Gastroesophageal sphincter (tissue), 4 donors: ENCODE measurements at regions not wholly inside any gene's neighbourhood (a gene's known extent, or its start where the extent isn't known, plus 50 kb on each side); places are given as distances from the start of the nearest gene placed in this dataset.
"Not testable (repeated sequence)": the region's sequence is repeated elsewhere in the genome, so short reads cannot be mapped to it uniquely, and the experiment has no call there.

ENCODE experiments used
- ATAC-seq: fragments of 150-250 bp; one replicate; pipeline ENCODE4 v1.9.1; 2016; ENCODE audit warnings: mild to moderate bottlenecking, moderate library complexity
- H3K27ac ChIP-seq, 4 donors: fragments of 200-600 bp; sonication (generic) in 3 of 4; 1 replicate in 3 of 4; 2 replicates in 1 of 4; pipeline ENCODE4 v1.5.1; 2016 to 2019
- H3K27me3 ChIP-seq: fragments of 200-600 bp; sonication (generic); one replicate; pipeline ENCODE4 v1.5.1; 2019
- H3K36me3 ChIP-seq, 2 donors: fragments of 200-600 bp; sonication (generic); one replicate each; pipeline ENCODE4 v1.5.1; 2019; ENCODE audit warnings: control low read depth in 1 of 2
- H3K4me1 ChIP-seq, 3 donors: fragments of 200-600 bp; sonication (generic); 1 replicate in 2 of 3; 2 replicates in 1 of 3; pipeline ENCODE4 v1.5.1; 2016 to 2019; ENCODE audit warnings: control low read depth in 2 of 3
- H3K4me3 ChIP-seq, 2 donors: fragments of 200-600 bp; sonication (generic); one replicate each; pipeline ENCODE4 v1.5.1; 2019; ENCODE audit warnings: mild to moderate bottlenecking in 1 of 2, moderate library complexity in 1 of 2
- H3K9me3 ChIP-seq, 3 donors: fragments of 200-600 bp; sonication (generic); one replicate each; pipeline ENCODE4 v1.5.1; 2017 to 2019; ENCODE audit warnings: control low read depth in 2 of 3
- EP300 ChIP-seq: sonication (generic); formaldehyde crosslinking; IDR thresholded peaks from one replicate; pipeline ENCODE4 v1.6.1; 2017; ENCODE audit warnings: antibody characterized with exemption, mild to moderate bottlenecking
- POLR2A ChIP-seq, 2 donors: fragments of 450-650 bp; IDR thresholded peaks; one replicate each; pipeline ENCODE4 v1.6.1; 2017; ENCODE audit warnings: antibody characterized with exemption in 2 of 2, mild to moderate bottlenecking in 2 of 2, moderate library complexity in 1 of 2
- POLR2AphosphoS5 ChIP-seq: sonication (generic); formaldehyde crosslinking; IDR thresholded peaks from one replicate; pipeline ENCODE4 v1.6.1; 2017; ENCODE audit warnings: antibody characterized with exemption
- WGBS, 2 donors: methylation state at CpG; one replicate each; pipeline ENCODE4 v1.1.5; 2018; ENCODE audit warnings: low coverage in 1 of 2; 5-methylcytosine and 5-hydroxymethylcytosine counted together
- TF ChIP-seq, protein P1 (sequence below), 4 experiments: fragments of 200-600 bp in 2 of 4; fragments of 450-650 bp in 2 of 4; sonication (generic) in 1 of 4; IDR thresholded peaks; one replicate each; pipeline ENCODE4 v1.5.1; 2017 to 2019; ENCODE audit warnings: antibody characterized with exemption in 4 of 4, mild to moderate bottlenecking in 2 of 4, moderate library complexity in 2 of 4

DNA sequence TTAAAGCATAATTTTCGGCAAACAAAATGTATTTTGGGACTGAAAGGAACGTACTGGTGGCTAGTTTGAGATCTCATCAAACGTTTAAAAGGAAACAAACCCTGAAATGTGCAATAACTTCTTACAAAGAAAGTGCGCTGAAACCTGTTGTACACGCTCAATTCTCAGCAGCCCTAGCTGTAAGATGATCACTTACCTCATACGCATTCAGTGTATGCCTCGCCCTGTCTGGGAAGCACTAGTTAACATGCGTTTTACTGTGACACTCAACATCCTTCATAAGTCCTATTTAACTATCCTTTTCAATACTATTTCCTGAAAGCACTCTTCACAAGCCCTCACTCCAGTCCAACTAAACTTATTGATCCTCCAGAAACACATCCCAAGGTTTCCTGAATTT lies 485.0 kb upstream of the EDIL3 start:
- TF ChIP-seq POLR2A (IDR thresholded peaks at IDR 0.05) = no peak
- 73 to 80% methylated on average over 8 of the region's 8 CpGs for WGBS, 2 donors
- H3K4me3 ChIP-seq = no peak overlapping the region
- no peak for ATAC-seq
- no peaks in the 10 kb centered on the region for H3K27me3 ChIP-seq
- H3K4me1 ChIP-seq = no peaks in the 10 kb centered on the region
- H3K9me3 ChIP-seq = no peaks in the 10 kb centered on the region
- no peaks in the 10 kb centered on the region for H3K36me3 ChIP-seq
- H3K27ac ChIP-seq = no peak overlapping the region

DNA sequence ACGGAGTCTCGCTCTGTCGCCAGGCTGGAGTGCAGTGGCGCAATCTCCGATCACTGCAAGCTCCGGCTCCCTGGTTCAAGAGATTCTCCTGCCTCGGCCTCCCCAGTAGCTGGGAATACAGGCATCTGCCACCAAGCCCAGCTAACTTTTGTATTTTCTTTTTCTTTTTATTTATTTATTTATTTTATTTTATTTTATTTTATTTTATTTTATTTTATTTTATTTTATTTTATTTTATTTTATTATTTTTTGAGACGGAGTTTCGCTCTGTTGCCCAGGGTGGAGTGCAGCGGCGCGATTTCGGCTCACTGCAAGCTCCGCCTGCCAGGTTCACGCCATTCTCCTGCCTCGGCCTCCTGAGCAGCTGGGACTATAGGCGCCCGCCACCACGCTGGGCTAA lies 479.3 kb upstream of the EDIL3 start:
- not testable (repeated sequence) for H3K27me3 ChIP-seq, H3K4me1 ChIP-seq, H3K27ac ChIP-seq, H3K4me3 ChIP-seq, H3K36me3 ChIP-seq, ATAC-seq, H3K9me3 ChIP-seq
- 99 to 100% methylated on average over 2 to 14 of the region's 19 CpGs for WGBS, 2 donors

DNA sequence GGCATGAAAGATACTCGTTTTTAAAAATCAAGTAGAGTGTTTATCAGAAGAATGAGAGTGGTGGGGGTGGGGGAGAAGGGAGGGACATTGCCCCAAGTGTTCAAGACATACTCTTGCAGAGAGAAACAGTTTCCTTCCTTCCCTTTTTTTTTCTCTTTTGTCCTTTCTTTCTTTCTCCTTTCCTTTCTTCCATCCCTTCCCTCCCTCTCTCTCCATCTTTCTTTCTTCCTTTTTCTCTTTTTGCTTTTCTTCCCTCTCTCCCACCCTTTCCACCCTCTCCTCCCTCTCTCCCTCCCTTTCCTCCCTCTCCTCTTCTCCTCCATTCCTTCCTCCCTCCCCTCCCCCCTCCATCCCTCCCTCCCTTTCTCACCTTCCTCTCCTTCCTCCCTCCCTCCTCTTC lies 478.3 kb upstream of the EDIL3 start:
- no peak overlapping the region for H3K27ac ChIP-seq
- TF ChIP-seq POLR2AphosphoS5 = no peak
- TF ChIP-seq, protein P1, sequence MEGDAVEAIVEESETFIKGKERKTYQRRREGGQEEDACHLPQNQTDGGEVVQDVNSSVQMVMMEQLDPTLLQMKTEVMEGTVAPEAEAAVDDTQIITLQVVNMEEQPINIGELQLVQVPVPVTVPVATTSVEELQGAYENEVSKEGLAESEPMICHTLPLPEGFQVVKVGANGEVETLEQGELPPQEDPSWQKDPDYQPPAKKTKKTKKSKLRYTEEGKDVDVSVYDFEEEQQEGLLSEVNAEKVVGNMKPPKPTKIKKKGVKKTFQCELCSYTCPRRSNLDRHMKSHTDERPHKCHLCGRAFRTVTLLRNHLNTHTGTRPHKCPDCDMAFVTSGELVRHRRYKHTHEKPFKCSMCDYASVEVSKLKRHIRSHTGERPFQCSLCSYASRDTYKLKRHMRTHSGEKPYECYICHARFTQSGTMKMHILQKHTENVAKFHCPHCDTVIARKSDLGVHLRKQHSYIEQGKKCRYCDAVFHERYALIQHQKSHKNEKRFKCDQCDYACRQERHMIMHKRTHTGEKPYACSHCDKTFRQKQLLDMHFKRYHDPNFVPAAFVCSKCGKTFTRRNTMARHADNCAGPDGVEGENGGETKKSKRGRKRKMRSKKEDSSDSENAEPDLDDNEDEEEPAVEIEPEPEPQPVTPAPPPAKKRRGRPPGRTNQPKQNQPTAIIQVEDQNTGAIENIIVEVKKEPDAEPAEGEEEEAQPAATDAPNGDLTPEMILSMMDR (IDR thresholded peaks at IDR 0.05) = no peak
- no peak for TF ChIP-seq POLR2A (IDR thresholded peaks at IDR 0.05)
- TF ChIP-seq EP300 = no peak

DNA sequence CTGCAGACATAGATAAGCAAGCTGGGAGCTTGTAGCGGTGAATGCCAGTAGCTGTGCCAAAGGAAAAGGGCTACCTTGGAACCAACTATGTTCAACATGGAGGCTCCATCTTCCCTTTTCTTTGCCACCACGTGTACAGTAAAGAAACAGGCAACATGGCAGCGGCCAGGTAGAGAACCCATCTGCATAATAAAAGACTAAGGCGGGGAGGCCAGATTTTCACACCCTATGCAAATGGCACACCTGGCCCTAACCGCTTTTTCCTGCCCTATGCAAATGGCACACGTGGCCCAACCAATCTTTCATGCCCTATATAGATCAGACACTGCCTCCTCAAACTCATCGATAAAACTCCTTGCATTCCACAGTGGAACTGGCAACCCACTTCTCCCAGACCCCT lies 477.5 kb upstream of the EDIL3 start:
- peaks cover 0 to 2% (median 0%) of the 10 kb centered on the region in 3 donors for H3K9me3 ChIP-seq
- no peaks in the 10 kb centered on the region for H3K27me3 ChIP-seq
- 79 to 88% methylated on average over 6 to 7 of the region's 7 CpGs for WGBS, 2 donors
- H3K27ac ChIP-seq = no peak overlapping the region
- H3K4me3 ChIP-seq = no peak overlapping the region
- TF ChIP-seq, protein P1 (IDR thresholded peaks at IDR 0.05) = no peak
- no peak for TF ChIP-seq POLR2AphosphoS5
- TF ChIP-seq EP300 = no peak
- TF ChIP-seq POLR2A (IDR thresholded peaks at IDR 0.05) = no peak
- no peak for ATAC-seq
- no peaks in the 10 kb centered on the region for H3K36me3 ChIP-seq
- H3K4me1 ChIP-seq = no peaks in the 10 kb centered on the region

More for the DNA sequence above, 478.3 kb upstream of the EDIL3 start:
- no peak for ATAC-seq
- H3K36me3 ChIP-seq = no peaks in the 10 kb centered on the region
- H3K4me3 ChIP-seq = no peak overlapping the region
- H3K27me3 ChIP-seq = no peaks in the 10 kb centered on the region
- H3K4me1 ChIP-seq = no peaks in the 10 kb centered on the region
- H3K9me3 ChIP-seq = no peaks in the 10 kb centered on the region
- 8 to 22% methylated on average over 1 of the region's 1 CpG for WGBS, 2 donors

DNA sequence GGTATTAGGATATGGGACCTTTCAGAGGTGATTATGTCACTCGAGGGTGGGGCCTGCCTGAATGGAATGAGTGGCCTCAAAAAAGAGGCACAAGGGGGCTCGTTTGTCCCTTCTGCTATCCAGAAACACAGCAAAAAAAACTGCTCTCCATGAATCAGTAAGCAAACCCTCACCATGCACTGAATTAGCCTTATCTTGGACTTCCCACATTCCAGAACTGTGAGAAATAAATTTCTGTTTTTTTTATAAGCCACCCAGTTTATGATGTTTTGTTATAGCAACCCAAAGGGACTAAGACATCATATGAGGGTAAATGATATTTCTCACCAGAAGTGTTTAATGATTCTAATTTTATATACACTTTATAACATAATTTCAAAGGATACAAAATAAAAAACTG lies 476.6 kb upstream of the EDIL3 start:
- 53 to 67% methylated on average over 1 to 2 of the region's 2 CpGs for WGBS, 2 donors
- Histone ChIP-seq H3K27ac (no peak overlapping the region), H3K4me3 (no peak overlapping the region), H3K27me3 (no peaks in the 10 kb centered on the region), H3K4me1 (no peaks in the 10 kb centered on the region), H3K36me3 (no peaks in the 10 kb centered on the region), H3K9me3 (peaks cover 0 to 9% (median 0%) of the 10 kb centered on the region in 3 donors)
- no peak for ATAC-seq
- TF ChIP-seq, protein P1 (IDR thresholded peaks at IDR 0.05) = no peak
- no peak for TF ChIP-seq POLR2A (IDR thresholded peaks at IDR 0.05)
- TF ChIP-seq EP300 = no peak
- no peak for TF ChIP-seq POLR2AphosphoS5

DNA sequence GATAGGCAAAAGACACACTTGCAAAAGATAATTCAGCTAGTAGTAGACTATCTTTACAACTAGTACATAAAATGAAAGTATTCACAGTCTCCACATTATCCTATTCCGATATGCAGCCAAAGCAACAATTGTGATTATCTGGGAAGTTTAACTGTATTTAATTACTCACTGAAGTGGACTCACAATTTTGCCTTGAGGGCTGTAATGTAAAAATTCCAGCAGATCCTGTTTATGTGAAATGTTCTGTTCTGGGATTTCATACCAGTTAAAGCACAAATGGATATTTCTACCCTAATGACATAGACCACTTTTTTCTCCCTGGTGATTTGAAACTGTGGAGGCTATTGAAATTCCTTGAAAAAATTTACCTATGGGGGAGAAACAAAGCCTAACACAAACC lies 474.4 kb upstream of the EDIL3 start:
- Histone ChIP-seq H3K4me3 (no peak overlapping the region), H3K27me3 (no peaks in the 10 kb centered on the region), H3K27ac (no peak overlapping the region), H3K9me3 (peaks cover 0 to 9% (median 0%) of the 10 kb centered on the region in 3 donors), H3K4me1 (no peaks in the 10 kb centered on the region), H3K36me3 (no peaks in the 10 kb centered on the region)
- no peak for ATAC-seq
- 86 to 88% methylated on average over 1 of the region's 1 CpG for WGBS, 2 donors
- TF ChIP-seq POLR2A (IDR thresholded peaks at IDR 0.05) = no peak

DNA sequence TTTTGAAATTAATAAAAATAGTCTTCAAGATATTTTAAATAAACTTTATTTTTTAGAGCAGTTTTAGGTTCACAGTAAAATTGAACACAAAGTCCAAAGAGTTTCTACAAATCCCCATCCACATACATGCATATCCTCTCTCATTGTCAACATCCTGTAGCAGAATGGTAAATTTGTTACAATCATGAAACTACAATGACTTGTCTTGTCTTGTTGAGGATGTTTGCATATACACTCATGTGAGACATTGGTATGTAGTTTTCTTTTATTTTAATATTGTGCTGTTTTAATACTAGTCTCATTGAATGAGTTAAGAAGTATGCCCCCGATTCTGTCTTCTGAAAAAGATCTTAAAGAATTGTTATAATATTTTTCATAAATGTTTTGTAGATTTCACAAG lies 447.0 kb upstream of the EDIL3 start:
- Histone ChIP-seq H3K4me1 (no peaks in the 10 kb centered on the region), H3K9me3 (peaks cover 0 to 12% (median 0%) of the 10 kb centered on the region in 3 donors), H3K27me3 (no peaks in the 10 kb centered on the region), H3K36me3 (no peaks in the 10 kb centered on the region), H3K27ac (no peak overlapping the region), H3K4me3 (no peak overlapping the region)
- ATAC-seq = no peak
- no peak for TF ChIP-seq POLR2AphosphoS5
- no peak for TF ChIP-seq EP300
- TF ChIP-seq, protein P1 (IDR thresholded peaks at IDR 0.05) = no peak
- no peak for TF ChIP-seq POLR2A (IDR thresholded peaks at IDR 0.05)
- 82 to 100% methylated on average over 1 of the region's 1 CpG for WGBS, 2 donors
